Stimulated activated CD8-positive, alpha-beta memory T cell treated with anti-CD3 and anti-CD28 coated beads, Interleukin-15, amount 100 ng/mL, for 1 hour (primary cell): ENCODE measurements at regions not wholly inside any gene's neighbourhood (a gene's known extent, or its start where the extent isn't known, plus 50 kb on each side); places are given as distances from the start of the nearest gene placed in this dataset.

ENCODE experiments used
- DNase-seq: peaks from one replicate; pipeline ENCODE4 v3.0.0-alpha.2; 2020; ENCODE audit warnings: low read depth

GRCh38 chr1:4137621-4138415 lies 237.7 kb upstream of the C1orf174 start:
- no peak for DNase-seq

DNA sequence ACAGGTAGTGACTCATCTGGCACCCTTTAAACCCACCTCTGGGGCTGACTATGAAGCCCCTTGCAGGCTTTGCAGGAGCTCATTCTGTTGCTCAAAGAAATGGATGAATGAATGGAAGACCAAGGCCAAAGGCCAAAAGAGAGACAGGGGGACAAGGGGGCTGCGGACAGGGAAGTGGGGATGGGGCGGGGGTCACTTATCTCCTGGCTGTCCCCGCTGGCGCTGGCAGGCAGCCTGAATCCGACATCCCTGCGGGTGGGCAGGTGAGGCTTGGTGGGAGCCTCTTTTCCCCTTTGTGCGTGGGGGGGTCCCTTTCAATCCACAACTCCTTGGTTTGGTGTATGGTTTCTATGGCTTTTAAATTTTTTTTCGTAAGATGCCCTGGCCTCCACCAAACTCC lies 239.6 kb upstream of the C1orf174 start:
- DNase-seq, result no peak

GRCh38 chr1:4140241-4140640 lies 240.2 kb upstream of the C1orf174 start:
- no peak for DNase-seq

GRCh38 chr1:4140821-4141220 lies 240.7 kb upstream of the C1orf174 start:
- DNase-seq, result no peak

GRCh38 chr1:4144349-4144971 lies 244.4 kb upstream of the C1orf174 start:
- no peak for DNase-seq

DNA sequence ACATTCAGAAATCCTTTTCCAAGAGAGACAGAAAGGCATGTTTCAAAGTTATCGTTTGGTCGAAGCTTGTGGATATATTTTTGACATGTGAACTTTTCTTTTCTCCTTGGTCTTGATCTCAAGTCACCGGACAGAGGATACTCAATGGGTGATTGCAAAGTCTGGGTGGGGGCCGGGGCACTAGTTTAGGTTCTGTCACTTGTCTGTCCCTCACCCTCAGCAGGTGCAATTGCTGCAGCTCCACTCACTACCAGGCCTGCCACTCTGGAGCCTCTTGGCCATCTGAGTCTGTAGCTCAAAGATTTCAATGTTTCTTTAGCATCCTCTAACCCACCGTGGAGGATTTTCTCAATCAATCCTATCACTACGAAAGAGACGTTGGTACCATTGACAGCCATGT lies 246.0 kb upstream of the C1orf174 start:
- DNase-seq, result no peak

DNA sequence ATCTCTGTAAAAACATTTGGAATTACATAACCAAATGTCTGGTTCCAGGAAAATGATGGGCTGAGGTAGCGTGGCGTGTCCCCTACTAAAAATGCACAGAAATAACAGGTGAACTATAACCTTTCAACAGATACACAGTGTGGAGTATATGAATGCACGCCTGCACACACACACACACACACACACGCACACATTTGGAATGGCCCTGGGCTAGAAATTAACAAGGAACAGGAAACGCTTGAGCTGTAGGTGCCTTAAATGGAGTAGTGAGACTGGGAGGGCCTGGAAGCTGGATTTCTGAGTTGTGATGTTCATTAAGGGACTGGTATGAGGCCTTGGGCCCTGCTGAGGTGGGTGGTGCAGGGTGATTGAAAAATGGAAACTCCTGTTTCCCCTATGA lies 246.5 kb upstream of the C1orf174 start:
- DNase-seq, result no peak

DNA sequence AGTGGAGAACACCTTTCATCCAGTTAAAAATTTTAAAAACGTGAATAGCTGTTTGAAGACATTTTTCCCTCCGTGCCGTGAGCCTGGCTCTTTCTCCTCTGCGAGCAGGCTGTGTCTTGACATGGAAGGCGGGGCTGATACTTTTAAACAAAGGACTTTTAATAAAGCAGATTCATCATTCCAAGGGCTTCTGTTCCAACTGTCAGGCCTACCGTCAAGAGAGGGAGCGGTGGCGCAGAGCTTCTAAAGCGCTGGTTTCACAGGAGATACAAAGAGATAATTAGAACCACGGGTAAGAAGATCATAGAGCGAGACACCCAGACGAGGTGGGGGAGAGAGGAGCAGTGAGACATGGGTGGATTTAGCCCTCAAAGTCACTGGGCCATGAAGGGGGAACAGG lies 247.4 kb upstream of the C1orf174 start:
- DNase-seq, result no peak

DNA sequence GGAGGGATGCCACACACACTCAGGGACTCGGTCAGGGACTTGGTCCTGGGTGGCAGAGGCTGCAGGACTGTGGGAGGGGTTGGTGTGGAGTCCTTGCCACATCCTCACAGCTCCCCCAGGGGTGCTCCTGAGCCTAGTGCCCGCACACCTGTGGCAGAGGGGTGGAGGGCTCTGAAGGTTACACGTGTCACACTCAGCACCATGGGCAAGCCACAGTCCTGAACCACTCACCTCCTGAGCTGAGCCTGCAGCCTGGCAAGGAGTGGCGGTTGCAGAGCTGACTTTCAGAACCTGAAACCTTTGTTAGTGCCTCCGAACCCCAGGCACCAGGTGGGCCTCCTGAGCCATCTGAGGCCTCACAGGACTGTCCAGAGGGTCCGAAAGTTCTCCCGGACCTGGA lies 249.2 kb upstream of the C1orf174 start:
- no peak for DNase-seq

DNA sequence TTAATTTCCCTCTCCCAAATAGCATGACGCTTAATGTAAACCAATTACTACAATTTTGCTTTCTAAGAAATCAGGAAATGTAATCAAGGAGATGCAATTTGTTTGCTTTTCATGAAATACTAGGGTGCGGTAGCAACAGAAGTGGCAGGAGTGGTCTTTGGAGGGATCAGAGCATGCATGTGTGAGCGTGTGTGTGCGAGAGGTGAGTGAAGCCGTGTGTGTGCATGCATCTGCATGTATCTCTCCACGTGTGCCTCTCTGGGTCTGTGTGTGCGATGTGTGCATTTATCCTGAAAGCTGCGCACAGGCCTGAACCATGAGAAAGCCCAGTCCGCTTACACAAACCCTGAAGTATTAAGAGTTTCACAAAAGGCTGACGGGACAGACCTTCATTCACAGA lies 249.8 kb upstream of the C1orf174 start:
- no peak for DNase-seq

GRCh38 chr1:4150262-4150661 lies 250.2 kb upstream of the C1orf174 start:
- DNase-seq, result no peak

DNA sequence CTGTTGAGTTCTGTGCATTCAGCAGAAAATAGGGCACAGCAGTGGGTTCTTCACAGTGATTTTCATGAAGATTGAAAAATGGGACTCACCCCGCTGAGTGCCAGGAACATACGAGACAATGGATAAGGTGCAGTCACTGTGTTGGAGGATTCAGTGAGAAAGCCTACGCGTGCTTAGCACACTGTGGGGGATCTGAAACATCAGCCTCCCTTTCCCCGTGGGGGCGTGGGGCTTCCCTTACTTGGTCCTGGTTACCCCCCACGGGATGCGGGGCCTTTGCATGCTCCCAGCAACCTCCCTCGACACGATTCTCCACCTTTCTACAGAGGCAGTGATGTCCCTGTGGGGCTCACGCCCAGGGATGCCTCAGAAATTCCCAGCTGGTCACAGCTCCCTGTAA lies 252.2 kb upstream of the C1orf174 start:
- DNase-seq, result no peak

DNA sequence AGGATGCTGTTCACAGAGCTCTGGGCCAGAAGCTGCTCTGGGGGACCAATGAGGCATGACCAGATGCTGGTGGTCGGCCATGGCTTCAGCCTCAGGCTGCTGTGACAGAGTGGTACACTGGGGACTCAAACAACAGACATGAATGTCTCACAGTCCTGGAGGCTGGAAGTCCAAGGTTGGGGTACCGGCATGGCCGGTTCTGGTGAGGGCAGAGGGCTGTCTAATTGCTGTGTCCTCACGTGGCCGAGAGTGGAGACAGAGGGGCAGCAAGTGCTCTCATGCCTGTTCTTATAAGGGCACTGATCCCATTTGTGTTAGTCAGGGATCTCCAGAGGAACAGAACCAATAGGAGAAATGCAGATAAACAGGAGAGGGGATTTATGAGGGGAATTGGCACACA lies 253.5 kb upstream of the C1orf174 start:
- no peak for DNase-seq

DNA sequence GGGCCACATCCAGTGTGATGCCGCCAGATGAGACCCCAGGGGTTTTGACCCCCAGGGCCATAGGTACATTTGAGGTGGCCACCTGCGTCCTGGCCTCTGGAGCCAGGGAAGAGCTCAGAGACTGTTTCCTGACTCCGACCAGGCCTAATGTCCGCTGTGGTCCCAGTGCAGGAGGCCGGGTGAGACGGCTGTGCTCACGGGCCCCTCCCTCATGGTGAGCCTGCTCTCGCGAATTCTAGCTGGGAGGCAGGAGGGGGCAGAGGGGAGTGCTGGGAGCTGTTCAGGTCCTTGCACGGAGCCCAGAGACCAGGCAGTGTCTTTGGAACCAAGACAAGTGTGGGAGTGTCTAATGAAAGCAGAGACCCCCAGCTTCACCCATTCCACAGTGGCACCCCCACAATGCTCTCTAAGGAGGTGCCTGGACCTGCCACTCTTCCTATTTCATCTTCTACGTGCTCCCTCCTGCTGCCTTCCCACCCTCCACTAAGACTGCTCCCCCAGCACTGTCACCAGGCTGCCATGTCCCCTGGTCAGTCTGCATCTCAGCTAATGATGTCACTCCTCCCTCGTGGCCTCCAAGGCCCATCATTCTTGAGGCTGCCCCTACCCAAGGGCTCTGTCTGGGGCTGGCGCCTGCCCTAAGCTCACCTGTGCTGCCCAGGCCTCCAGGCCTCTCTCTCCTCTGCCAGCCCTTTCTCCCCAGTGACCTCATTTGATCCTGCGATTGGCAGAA lies 256.3 kb upstream of the C1orf174 start:
- DNase-seq, result no peak

DNA sequence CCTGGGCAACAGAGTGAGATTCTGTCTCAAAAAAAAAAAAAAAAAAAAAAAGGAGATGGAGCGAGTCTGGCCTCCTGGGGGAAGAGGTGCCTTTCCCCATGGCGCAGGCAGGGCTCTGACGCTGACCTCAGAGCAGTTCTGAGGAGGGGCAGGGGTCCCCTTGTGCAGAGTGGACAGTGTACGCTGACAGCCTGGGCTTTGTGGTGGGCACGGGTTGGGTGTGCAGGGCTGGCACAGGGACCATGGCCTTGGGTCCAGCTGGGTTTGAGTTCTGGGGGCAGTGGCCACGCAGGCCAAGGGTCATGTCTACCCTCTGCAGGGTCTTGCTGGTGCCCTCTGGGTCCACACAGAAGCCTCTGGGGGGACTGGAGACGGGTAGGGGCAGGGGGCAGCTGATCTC lies 260.1 kb upstream of the C1orf174 start:
- DNase-seq, result no peak

GRCh38 chr1:4161366-4162006 lies 261.4 kb upstream of the C1orf174 start:
- DNase-seq, result no peak

DNA sequence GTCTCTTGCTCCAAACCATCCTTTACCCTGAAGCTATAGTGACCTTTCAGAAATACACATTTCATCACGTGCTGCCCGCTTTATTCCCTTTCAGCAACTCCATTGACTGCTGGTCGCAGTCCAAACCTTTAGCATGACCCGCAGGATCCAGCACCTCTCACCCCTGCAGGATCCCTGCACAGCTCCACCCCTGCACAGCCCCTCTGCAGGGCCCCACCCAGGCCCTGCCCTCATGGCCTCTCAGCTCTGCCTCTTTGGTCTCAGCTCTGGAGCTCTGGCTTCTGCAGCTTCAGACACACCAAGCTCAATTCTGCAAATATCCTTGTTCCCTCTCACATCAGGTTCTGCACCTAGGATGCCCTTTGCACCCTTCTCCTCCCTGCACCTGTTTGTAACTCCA lies 264.9 kb upstream of the C1orf174 start:
- no peak for DNase-seq

GRCh38 chr1:4165686-4166300 lies 265.7 kb upstream of the C1orf174 start:
- no peak for DNase-seq

DNA sequence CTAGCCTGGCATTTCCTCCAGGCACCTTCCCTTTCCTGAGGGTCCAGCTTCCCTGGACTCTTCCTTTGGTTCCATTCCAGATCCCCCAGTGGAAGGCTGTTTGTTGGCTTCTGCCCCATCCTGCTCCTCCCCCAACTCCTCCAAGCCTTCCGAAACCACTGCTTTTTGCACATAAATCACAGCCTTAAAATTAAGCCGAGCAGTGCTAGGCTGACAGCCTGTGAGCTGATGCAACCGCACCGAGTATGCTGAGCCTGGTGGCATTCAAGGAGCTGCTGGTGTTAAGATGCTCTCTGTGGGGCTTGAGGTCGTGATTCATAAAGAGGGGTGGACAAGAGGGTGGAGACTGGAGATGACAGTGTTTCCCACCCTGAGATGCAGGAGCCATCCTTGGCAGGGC lies 266.6 kb upstream of the C1orf174 start:
- no peak for DNase-seq

- DNase-seq, result no peak
Observed at GRCh38 chr1:4169991-4170390, 269.9 kb upstream of the C1orf174 start.

- no peak for DNase-seq
Observed at GRCh38 chr1:4170548-4171340, 270.7 kb upstream of the C1orf174 start.
